ENCODE measurements at regions not wholly inside any gene's neighbourhood (a gene's known extent, or its start where the extent isn't known, plus 50 kb on each side); places are given as distances from the start of the nearest gene placed in this dataset.

DNA sequence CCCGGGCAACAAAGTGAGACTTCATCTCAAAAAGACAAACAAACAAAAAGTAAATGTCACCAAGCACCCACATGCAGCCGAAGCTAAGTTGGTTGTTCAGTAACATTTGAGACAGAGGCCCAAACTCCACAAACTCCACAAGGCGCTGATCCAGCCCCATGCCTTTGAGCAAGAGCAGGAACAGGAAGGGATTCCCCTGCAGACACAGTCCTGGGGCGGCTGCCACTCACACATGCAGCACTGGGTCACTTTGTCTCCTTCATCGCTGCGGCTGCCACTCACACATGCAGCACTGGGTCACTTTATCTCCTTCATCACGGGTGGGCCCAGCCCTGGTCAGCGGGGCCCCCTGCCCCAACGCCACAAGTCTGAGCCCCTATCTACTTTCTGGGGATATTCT lies 246.9 kb upstream of the RREB1 start:
- no peaks in the 10 kb centered on the region for H4K20me1 ChIP-seq (ENCODE audit: insufficient read depth, poor library complexity, severe bottlenecking)
- H2AFZ ChIP-seq, result no peak overlapping the region
- H3K9me2 ChIP-seq (replicated peaks; ENCODE audit: insufficient read depth), result no peaks in the 10 kb centered on the region
- no peaks in the 10 kb centered on the region for H3K79me2 ChIP-seq
- H3K27ac ChIP-seq, result peak overlapping the region; percentile 69
- peaks cover 4% of the 10 kb centered on the region for H3K4me1 ChIP-seq (ENCODE audit: insufficient read depth)
- no peaks in the 10 kb centered on the region for H3K27me3 ChIP-seq
- 74% methylated on average over 9 of the region's 9 CpGs for WGBS (ENCODE audit: low lambda C conversion rate, missing lambda C conversion rate)
- no peaks in the 10 kb centered on the region for H3K36me3 ChIP-seq (replicated peaks; ENCODE audit: insufficient read depth, low read depth)
- no peak for DNase-seq (ENCODE audit: low spot score)
- H3K4me2 ChIP-seq, result no peak overlapping the region
- no peak for TF ChIP-seq EZH2 (IDR thresholded peaks at IDR 0.05; ENCODE audit: borderline replicate concordance)
- no peak for TF ChIP-seq EZH2phosphoT487 (IDR thresholded peaks at IDR 0.05; ENCODE audit: low read depth, severe bottlenecking, unreplicated experiment)
- TF ChIP-seq, protein P1, sequence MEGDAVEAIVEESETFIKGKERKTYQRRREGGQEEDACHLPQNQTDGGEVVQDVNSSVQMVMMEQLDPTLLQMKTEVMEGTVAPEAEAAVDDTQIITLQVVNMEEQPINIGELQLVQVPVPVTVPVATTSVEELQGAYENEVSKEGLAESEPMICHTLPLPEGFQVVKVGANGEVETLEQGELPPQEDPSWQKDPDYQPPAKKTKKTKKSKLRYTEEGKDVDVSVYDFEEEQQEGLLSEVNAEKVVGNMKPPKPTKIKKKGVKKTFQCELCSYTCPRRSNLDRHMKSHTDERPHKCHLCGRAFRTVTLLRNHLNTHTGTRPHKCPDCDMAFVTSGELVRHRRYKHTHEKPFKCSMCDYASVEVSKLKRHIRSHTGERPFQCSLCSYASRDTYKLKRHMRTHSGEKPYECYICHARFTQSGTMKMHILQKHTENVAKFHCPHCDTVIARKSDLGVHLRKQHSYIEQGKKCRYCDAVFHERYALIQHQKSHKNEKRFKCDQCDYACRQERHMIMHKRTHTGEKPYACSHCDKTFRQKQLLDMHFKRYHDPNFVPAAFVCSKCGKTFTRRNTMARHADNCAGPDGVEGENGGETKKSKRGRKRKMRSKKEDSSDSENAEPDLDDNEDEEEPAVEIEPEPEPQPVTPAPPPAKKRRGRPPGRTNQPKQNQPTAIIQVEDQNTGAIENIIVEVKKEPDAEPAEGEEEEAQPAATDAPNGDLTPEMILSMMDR (IDR thresholded peaks at IDR 0.05; ENCODE audit: poor library complexity), result no peak
- H3K9me3 ChIP-seq (ENCODE audit: low read depth), result no peaks in the 10 kb centered on the region
- H3K4me3 ChIP-seq, result no peak overlapping the region

DNA sequence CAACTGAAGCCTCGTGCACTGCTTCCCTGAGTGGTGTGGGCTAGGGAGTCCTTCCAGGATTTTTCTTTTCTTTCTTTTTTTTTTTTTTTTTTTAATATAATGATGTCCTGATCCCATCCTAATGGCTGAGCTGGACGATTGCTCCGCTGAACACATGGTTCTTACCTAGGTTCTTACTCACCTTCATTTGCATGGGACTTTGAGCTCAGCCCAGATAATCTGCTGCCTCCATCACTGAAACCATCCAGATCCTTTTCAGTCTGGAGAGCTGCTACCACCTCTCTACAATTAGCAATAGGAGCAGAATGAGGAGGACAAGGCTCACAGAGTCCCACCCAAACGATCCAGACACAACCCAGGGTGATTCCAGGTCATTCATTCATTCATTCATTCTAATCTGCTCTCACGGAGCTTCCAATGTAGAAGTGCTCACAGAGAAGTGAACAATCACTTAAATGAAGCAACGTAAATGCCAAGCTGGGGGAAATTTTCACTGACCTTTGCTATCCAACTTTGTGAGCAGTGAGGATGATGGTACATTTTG lies 246.3 kb upstream of the RREB1 start:
- Histone ChIP-seq H4K20me1 (ENCODE audit: insufficient read depth, poor library complexity, severe bottlenecking) (no peaks in the 10 kb centered on the region), H3K27ac (peak overlapping the region; percentile 83), H3K4me3 (no peak overlapping the region), H3K9me3 (ENCODE audit: low read depth) (no peaks in the 10 kb centered on the region), H3K4me1 (ENCODE audit: insufficient read depth) (peaks cover 4% of the 10 kb centered on the region), H3K79me2 (no peaks in the 10 kb centered on the region), H2AFZ (no peak overlapping the region), H3K27me3 (no peaks in the 10 kb centered on the region), H3K36me3 (replicated peaks; ENCODE audit: insufficient read depth, low read depth) (no peaks in the 10 kb centered on the region), H3K4me2 (no peak overlapping the region), H3K9me2 (replicated peaks; ENCODE audit: insufficient read depth) (no peaks in the 10 kb centered on the region)
- 70% methylated on average over 6 of the region's 6 CpGs for WGBS (ENCODE audit: low lambda C conversion rate, missing lambda C conversion rate)
- DNase-seq (ENCODE audit: low spot score), result peak; percentile 68
- TF ChIP-seq EZH2 (IDR thresholded peaks at IDR 0.05; ENCODE audit: borderline replicate concordance), result no peak
- TF ChIP-seq EZH2phosphoT487 (IDR thresholded peaks at IDR 0.05; ENCODE audit: low read depth, severe bottlenecking, unreplicated experiment), result no peak
- TF ChIP-seq, protein P1 (IDR thresholded peaks at IDR 0.05; ENCODE audit: poor library complexity), result no peak

DNA sequence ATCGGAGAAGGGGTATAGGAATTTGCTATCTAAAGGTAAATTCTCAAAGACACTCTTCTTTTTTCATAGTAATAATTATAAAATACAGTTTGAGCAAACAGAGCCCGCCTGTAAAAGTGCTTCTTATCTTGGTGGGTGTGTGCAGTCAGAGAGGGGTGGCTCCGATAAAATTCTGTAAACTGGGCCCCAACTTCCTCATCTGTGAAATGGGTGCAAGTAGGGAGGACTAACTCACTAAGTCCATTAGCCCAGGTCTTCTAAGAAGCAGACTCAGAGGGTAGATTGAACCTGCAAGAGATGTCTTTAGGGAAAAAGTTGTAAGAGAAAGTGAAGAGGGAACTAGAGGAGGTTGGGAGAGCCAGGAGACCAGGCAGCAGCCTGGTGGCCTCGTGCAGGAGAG lies 245.8 kb upstream of the RREB1 start:
- peak overlapping the region; percentile 83 for H3K27ac ChIP-seq

DNA sequence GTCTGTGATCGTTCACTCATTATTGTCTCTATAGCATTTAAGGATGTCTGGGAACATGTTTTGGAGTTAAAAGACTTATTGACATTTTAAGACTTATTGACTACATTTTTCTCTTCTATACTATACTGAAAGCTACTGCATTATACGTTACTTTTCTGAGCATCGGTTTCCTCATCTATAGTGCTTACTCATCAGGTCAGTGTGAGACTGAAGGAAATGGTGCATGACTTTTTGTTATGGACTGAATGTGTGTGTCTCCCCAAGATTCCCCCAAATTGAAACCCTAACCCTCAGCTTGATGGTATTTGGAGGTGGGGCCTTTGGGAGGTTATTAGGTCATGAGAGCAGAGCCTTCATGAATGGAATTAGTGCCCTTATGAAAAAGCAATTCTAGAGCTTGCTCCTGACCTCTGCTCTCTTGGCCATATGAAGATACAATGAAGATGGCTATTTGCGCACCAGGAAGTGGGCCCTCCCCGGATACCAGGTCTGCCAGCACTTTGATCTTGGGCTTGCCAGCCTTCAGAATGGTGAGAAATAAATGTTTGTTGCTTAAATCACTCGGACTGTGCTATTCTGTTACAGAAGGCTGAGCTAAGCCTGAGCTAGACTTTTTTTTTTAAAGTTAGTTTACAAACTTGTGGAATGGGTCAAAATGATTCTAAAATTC lies 243.7 kb upstream of the RREB1 start:
- Histone ChIP-seq H3K36me3 (replicated peaks; ENCODE audit: insufficient read depth, low read depth) (no peaks in the 10 kb centered on the region), H4K20me1 (ENCODE audit: insufficient read depth, poor library complexity, severe bottlenecking) (no peaks in the 10 kb centered on the region), H3K27ac (no peak overlapping the region), H3K4me3 (no peak overlapping the region), H2AFZ (no peak overlapping the region), H3K27me3 (no peaks in the 10 kb centered on the region), H3K4me1 (ENCODE audit: insufficient read depth) (peaks cover 4% of the 10 kb centered on the region), H3K9me2 (replicated peaks; ENCODE audit: insufficient read depth) (no peaks in the 10 kb centered on the region), H3K9me3 (ENCODE audit: low read depth) (no peaks in the 10 kb centered on the region), H3K4me2 (no peak overlapping the region), H3K79me2 (no peaks in the 10 kb centered on the region)
- DNase-seq (ENCODE audit: low spot score), result no peak
- 96% methylated on average over 6 of the region's 6 CpGs for WGBS (ENCODE audit: low lambda C conversion rate, missing lambda C conversion rate)
- TF ChIP-seq, protein P1 (IDR thresholded peaks at IDR 0.05; ENCODE audit: poor library complexity), result no peak
- TF ChIP-seq EZH2 (IDR thresholded peaks at IDR 0.05; ENCODE audit: borderline replicate concordance) (no peak), EZH2phosphoT487 (IDR thresholded peaks at IDR 0.05; ENCODE audit: low read depth, severe bottlenecking, unreplicated experiment) (no peak)

More for the DNA sequence above, 245.8 kb upstream of the RREB1 start:
- no peak overlapping the region for H3K4me2 ChIP-seq
- no peaks in the 10 kb centered on the region for H3K36me3 ChIP-seq (replicated peaks; ENCODE audit: insufficient read depth, low read depth)
- no peaks in the 10 kb centered on the region for H3K9me2 ChIP-seq (replicated peaks; ENCODE audit: insufficient read depth)
- no peak for TF ChIP-seq EZH2phosphoT487 (IDR thresholded peaks at IDR 0.05; ENCODE audit: low read depth, severe bottlenecking, unreplicated experiment)
- no peaks in the 10 kb centered on the region for H3K79me2 ChIP-seq
- peaks cover 4% of the 10 kb centered on the region for H3K4me1 ChIP-seq (ENCODE audit: insufficient read depth)
- DNase-seq (ENCODE audit: low spot score), result no peak
- no peak overlapping the region for H2AFZ ChIP-seq
- no peaks in the 10 kb centered on the region for H3K9me3 ChIP-seq (ENCODE audit: low read depth)
- no peaks in the 10 kb centered on the region for H3K27me3 ChIP-seq
- no peak overlapping the region for H3K4me3 ChIP-seq
- WGBS (ENCODE audit: low lambda C conversion rate, missing lambda C conversion rate), result 80% methylated on average over 4 of the region's 4 CpGs
- H4K20me1 ChIP-seq (ENCODE audit: insufficient read depth, poor library complexity, severe bottlenecking), result no peaks in the 10 kb centered on the region
